A549 (cell line): ENCODE measurements at regions not wholly inside any gene's neighbourhood (a gene's known extent, or its start where the extent isn't known, plus 50 kb on each side); places are given as distances from the start of the nearest gene placed in this dataset.

ENCODE experiments used
- ATAC-seq, 2 experiments: fragments of 200-7000 bp in 1 of 2; fragments of >200 bp in 1 of 2; cut with Nextera tagmentation in 1 of 2; cut with Tn5 transposase in 1 of 2; 3 replicates each; pipeline versions ENCODE4 v1.8.0 to v1.9.1; 2018 to 2020; ENCODE audit warnings: mild to moderate bottlenecking in 1 of 2, moderate library complexity in 1 of 2
- CTCF ChIA-PET: fragments of 300-600 bp; sonication (Branson Sonifier 250); formaldehyde crosslinking; extraction: SDS; loops from one replicate; lab custom pipeline; 2021; ENCODE audit warnings: antibody characterized with exemption, inconsistent platforms; lab: Yijun Ruan, JAX
- POLR2A ChIA-PET: fragments of 350-600 bp; formaldehyde crosslinking; extraction: SDS; loops from one replicate; lab custom pipeline; 2021; ENCODE audit warnings: antibody characterized with exemption, inconsistent platforms; lab: Yijun Ruan, JAX
- DNase-seq, 2 experiments: peaks; one replicate each; pipeline versions ENCODE4 v3.0.0 to v3.0.0-alpha.2; 2011 to 2016; ENCODE audit warnings: low read depth in 1 of 2, low spot score in 1 of 2
- FAIRE-seq: peaks from 2 replicates; lab custom pipeline; 2011; peaks lifted over from hg19 to GRCh38; lab: Jason Lieb, UNC
- H3K27ac ChIP-seq, 2 experiments: fragments of >200 bp; sonication (Bioruptor Twin); formaldehyde crosslinking; 3 replicates each; pipeline ENCODE4 v1.5.1; 2016 to 2017
- H3K4me1 ChIP-seq: fragments of >200 bp; sonication (Bioruptor Twin); formaldehyde crosslinking; 3 replicates; pipeline ENCODE4 v1.6.1; 2016
- H3K4me2 ChIP-seq: fragments of >200 bp; sonication (Bioruptor Twin); formaldehyde crosslinking; 3 replicates; pipeline ENCODE4 v1.6.1; 2016
- H3K4me3 ChIP-seq: fragments of >200 bp; sonication (Bioruptor Twin); formaldehyde crosslinking; 3 replicates; pipeline ENCODE4 v1.5.1; 2016
- H3K9me3 ChIP-seq: fragments of >200 bp; sonication (Bioruptor Twin); formaldehyde crosslinking; 3 replicates; pipeline ENCODE4 v1.6.1; 2016
- BCL3 ChIP-seq: fragments of >200 bp; sonication (Bioruptor Twin); formaldehyde crosslinking; IDR thresholded peaks from 3 replicates; pipeline ENCODE4 v1.6.1; 2016
- CBX8 ChIP-seq: fragments of 200-600 bp; sonication (generic); IDR thresholded peaks from 2 replicates; pipeline ENCODE4 v1.6.1; 2016
- E2F6 ChIP-seq: IDR thresholded peaks from 2 replicates; pipeline ENCODE4 v1.6.1; 2012; ENCODE audit warnings: low read depth, borderline replicate concordance
- EP300 ChIP-seq, 2 experiments: fragments of >200 bp; sonication (Bioruptor Twin); formaldehyde crosslinking; IDR thresholded peaks; 2 replicates in 1 of 2; 3 replicates in 1 of 2; pipeline ENCODE4 v1.6.1; 2016 to 2017
- FOSB ChIP-seq: fragments of 250-450 bp; sonication (Bioruptor Pico); IDR thresholded peaks from 2 replicates; pipeline ENCODE4 v1.5.0; 2020; ENCODE audit warnings: mild to moderate bottlenecking, moderate library complexity
- GATA3 ChIP-seq: IDR thresholded peaks from 2 replicates; pipeline ENCODE4 v1.6.1; 2012; ENCODE audit warnings: borderline replicate concordance
- HEYL ChIP-seq: fragments of 250-450 bp; sonication (Bioruptor Pico); IDR thresholded peaks from 2 replicates; pipeline ENCODE4 v1.8.0; 2021; ENCODE audit warnings: mild to moderate bottlenecking, moderate library complexity
- HMGXB4 ChIP-seq: fragments of 250-450 bp; sonication (Bioruptor Pico); IDR thresholded peaks from 2 replicates; pipeline ENCODE4 v1.5.0; 2021; ENCODE audit warnings: mild to moderate bottlenecking, moderate library complexity, borderline replicate concordance
- KDM5A ChIP-seq: fragments of 200-600 bp; sonication (generic); IDR thresholded peaks from 2 replicates; pipeline ENCODE4 v1.6.1; 2016; ENCODE audit warnings: antibody characterized with exemption, mild to moderate bottlenecking
- MAX ChIP-seq: IDR thresholded peaks from 2 replicates; pipeline ENCODE4 v1.6.1; 2012
- PHF8 ChIP-seq: fragments of 200-600 bp; sonication (generic); IDR thresholded peaks from 2 replicates; pipeline ENCODE4 v1.6.1; 2016; ENCODE audit warnings: low read depth, mild to moderate bottlenecking, antibody characterized with exemption, moderate library complexity, borderline replicate concordance
- RAD21 ChIP-seq, 2 experiments: fragments of >200 bp in 1 of 2; sonication (Bioruptor Twin) in 1 of 2; formaldehyde crosslinking in 1 of 2; IDR thresholded peaks in 1 of 2; conservative IDR thresholded peaks in 1 of 2; 2 replicates in 1 of 2; 3 replicates in 1 of 2; pipeline ENCODE4 v1.6.1; 2012 to 2018; ENCODE audit warnings: inconsistent platforms in 1 of 2
- REST ChIP-seq: fragments of 200-600 bp; sonication (generic); IDR thresholded peaks from 2 replicates; pipeline ENCODE4 v1.6.1; 2016; ENCODE audit warnings: antibody characterized with exemption, mild to moderate bottlenecking, moderate library complexity
- RFX5 ChIP-seq: fragments of 450-650 bp; IDR thresholded peaks from 2 replicates; pipeline ENCODE4 v1.7.1; 2014; ENCODE audit warnings: antibody characterized with exemption, mild to moderate bottlenecking, moderate library complexity
- RNF2 ChIP-seq: fragments of 200-600 bp; sonication (generic); IDR thresholded peaks from 2 replicates; pipeline ENCODE4 v1.6.1; 2016; ENCODE audit warnings: low read depth, mild to moderate bottlenecking, antibody characterized with exemption, moderate library complexity, borderline replicate concordance
- SMC3 ChIP-seq: fragments of >200 bp; sonication (Bioruptor Twin); formaldehyde crosslinking; IDR thresholded peaks from 3 replicates; pipeline ENCODE4 v1.6.1; 2018; ENCODE audit warnings: inconsistent platforms
- USF2 ChIP-seq: fragments of 450-650 bp; IDR thresholded peaks from 2 replicates; pipeline ENCODE4 v1.6.1; 2014; ENCODE audit warnings: antibody characterized with exemption
- ZNF302 ChIP-seq: fragments of 250-450 bp; sonication (Bioruptor Pico); IDR thresholded peaks from 2 replicates; pipeline ENCODE4 v1.9.0; 2021; ENCODE audit warnings: inconsistent platforms, mild to moderate bottlenecking, moderate library complexity
- ZSCAN20 ChIP-seq: fragments of 250-450 bp; sonication (Bioruptor Pico); IDR thresholded peaks from 2 replicates; pipeline ENCODE4 v1.8.0; 2022; ENCODE audit warnings: mild to moderate bottlenecking, moderate library complexity
- WGBS: methylation state at CpG from one replicate; pipeline ENCODE4 v1.1.6; 2017; ENCODE audit errors: missing lambda C conversion rate; 5-methylcytosine and 5-hydroxymethylcytosine counted together

- CTCF ChIA-PET = no interaction called here
- WGBS = 80% methylated on average over 1 of the region's 1 CpG
- FAIRE-seq = no peak
Observed at GRCh38 chr7:46968003-46968402, 613.9 kb downstream of the TNS3 start.

GRCh38 chr7:46963719-46964118, 618.2 kb downstream of the TNS3 start:
- no peak for ATAC-seq
- POLR2A ChIA-PET = no interaction called here
- no peak overlapping the region for H3K4me2 ChIP-seq
- no peak for TF ChIP-seq CBX8
- no peak for TF ChIP-seq BCL3
- no peak for TF ChIP-seq FOSB (CRISPR knock-in tag)
- no peak for TF ChIP-seq GATA3
- no peak for TF ChIP-seq RFX5
- TF ChIP-seq MAX = no peak
- no peak for TF ChIP-seq RAD21 (conservative IDR thresholded peaks at IDR 0.05 in 1 of 2, IDR thresholded peaks at IDR 0.05 in 1 of 2)
- TF ChIP-seq USF2 = no peak
- no peak for TF ChIP-seq PHF8
- no peak for TF ChIP-seq EP300 (IDR thresholded peaks at IDR 0.05)
- no peak for TF ChIP-seq RNF2
- no peak for TF ChIP-seq ZSCAN20 (CRISPR knock-in tag)
- TF ChIP-seq ZNF302 (CRISPR knock-in tag) = no peak
- TF ChIP-seq, all 56 proteins: peak for 0
- Histone ChIP-seq H3K9me3 (peaks cover 32% of the 10 kb centered on the region), H3K4me3 (no peak overlapping the region), H3K4me1 (no peaks in the 10 kb centered on the region), H3K27ac (no peak overlapping the region)
- DNase-seq = no peak
- no peak for FAIRE-seq
- CTCF ChIA-PET = no interaction called here

More at GRCh38 chr7:46968003-46968402, 613.9 kb downstream of the TNS3 start:
- Histone ChIP-seq H3K4me2 (no peak overlapping the region), H3K4me1 (0 out of 3 replicates have a peak, but pooled peaks cover 4% of the 10 kb centered on the region), H3K4me3 (no peak overlapping the region), H3K9me3 (peaks cover 32% of the 10 kb centered on the region), H3K27ac (no peak overlapping the region)
- no peak for ATAC-seq
- no peak for TF ChIP-seq ZSCAN20 (CRISPR knock-in tag)
- DNase-seq = no peak
- POLR2A ChIA-PET = no interaction called here

GRCh38 chr7:46960970-46961369, 620.9 kb downstream of the TNS3 start:
- TF ChIP-seq E2F6 (no peak), HMGXB4 (no peak), KDM5A (no peak), HEYL (CRISPR knock-in tag) (no peak), SMC3 (no peak), PHF8 (no peak), REST (no peak)
- Histone ChIP-seq H3K4me2 (no peak overlapping the region), H3K9me3 (peaks cover 23% of the 10 kb centered on the region), H3K27ac (no peak overlapping the region), H3K4me3 (no peak overlapping the region), H3K4me1 (no peaks in the 10 kb centered on the region)
- DNase-seq (no peak), FAIRE-seq (no peak), ATAC-seq (no peak)
- CTCF ChIA-PET = interaction anchor here (0.9 kb wide), 1 partner anchor 116 kb away, joined by 4 read pairs; no protein-coding TSS in a partner anchor
- POLR2A ChIA-PET = no interaction called here
- 28% methylated on average over 3 of the region's 3 CpGs for WGBS
